ENCODE measurements at regions not wholly inside any gene's neighbourhood (a gene's known extent, or its start where the extent isn't known, plus 50 kb on each side); places are given as distances from the start of the nearest gene placed in this dataset.

DNA sequence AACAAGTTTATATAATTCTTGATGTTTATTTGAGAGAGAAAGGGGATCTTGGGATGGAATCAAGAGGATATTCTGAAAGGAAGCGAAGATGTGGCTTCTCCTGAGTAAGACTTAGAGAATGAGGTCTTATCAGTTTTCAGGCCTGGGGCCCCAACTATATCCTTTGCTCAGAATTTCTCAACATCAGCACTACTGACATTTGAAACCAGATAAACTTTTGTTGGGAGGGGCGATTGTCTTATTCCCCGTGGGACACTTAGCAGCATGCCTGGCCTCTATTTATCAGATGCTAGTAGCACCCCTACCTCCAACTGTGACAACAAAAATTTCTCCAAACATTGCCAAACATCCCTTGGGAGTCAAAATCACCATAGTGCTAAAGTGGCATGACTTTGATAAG, 567.7 kb downstream of the MAT2B start:
- TF ChIP-seq, protein P1, sequence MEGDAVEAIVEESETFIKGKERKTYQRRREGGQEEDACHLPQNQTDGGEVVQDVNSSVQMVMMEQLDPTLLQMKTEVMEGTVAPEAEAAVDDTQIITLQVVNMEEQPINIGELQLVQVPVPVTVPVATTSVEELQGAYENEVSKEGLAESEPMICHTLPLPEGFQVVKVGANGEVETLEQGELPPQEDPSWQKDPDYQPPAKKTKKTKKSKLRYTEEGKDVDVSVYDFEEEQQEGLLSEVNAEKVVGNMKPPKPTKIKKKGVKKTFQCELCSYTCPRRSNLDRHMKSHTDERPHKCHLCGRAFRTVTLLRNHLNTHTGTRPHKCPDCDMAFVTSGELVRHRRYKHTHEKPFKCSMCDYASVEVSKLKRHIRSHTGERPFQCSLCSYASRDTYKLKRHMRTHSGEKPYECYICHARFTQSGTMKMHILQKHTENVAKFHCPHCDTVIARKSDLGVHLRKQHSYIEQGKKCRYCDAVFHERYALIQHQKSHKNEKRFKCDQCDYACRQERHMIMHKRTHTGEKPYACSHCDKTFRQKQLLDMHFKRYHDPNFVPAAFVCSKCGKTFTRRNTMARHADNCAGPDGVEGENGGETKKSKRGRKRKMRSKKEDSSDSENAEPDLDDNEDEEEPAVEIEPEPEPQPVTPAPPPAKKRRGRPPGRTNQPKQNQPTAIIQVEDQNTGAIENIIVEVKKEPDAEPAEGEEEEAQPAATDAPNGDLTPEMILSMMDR (CRISPR knock-in tag; IDR thresholded peaks at IDR 0.05): no peak
- TF ChIP-seq EZH2 (conservative IDR thresholded peaks at IDR 0.05; ENCODE audit: low read depth, low read length) (no peak), ESRRA (CRISPR knock-in tag; IDR thresholded peaks at IDR 0.05; ENCODE audit: low read depth) (no peak)
- TF ChIP-seq, protein P2, sequence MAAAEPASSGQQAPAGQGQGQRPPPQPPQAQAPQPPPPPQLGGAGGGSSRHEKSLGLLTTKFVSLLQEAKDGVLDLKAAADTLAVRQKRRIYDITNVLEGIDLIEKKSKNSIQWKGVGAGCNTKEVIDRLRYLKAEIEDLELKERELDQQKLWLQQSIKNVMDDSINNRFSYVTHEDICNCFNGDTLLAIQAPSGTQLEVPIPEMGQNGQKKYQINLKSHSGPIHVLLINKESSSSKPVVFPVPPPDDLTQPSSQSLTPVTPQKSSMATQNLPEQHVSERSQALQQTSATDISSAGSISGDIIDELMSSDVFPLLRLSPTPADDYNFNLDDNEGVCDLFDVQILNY (CRISPR knock-in tag; conservative IDR thresholded peaks at IDR 0.05): no peak
- TF ChIP-seq, protein P3, sequence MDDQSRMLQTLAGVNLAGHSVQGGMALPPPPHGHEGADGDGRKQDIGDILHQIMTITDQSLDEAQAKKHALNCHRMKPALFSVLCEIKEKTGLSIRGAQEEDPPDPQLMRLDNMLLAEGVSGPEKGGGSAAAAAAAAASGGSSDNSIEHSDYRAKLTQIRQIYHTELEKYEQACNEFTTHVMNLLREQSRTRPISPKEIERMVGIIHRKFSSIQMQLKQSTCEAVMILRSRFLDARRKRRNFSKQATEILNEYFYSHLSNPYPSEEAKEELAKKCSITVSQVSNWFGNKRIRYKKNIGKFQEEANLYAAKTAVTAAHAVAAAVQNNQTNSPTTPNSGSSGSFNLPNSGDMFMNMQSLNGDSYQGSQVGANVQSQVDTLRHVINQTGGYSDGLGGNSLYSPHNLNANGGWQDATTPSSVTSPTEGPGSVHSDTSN (CRISPR knock-in tag; IDR thresholded peaks at IDR 0.05; ENCODE audit: borderline replicate concordance): no peak
